Tibial nerve (tissue), 4 donors: ENCODE measurements at regions not wholly inside any gene's neighbourhood (a gene's known extent, or its start where the extent isn't known, plus 50 kb on each side); places are given as distances from the start of the nearest gene placed in this dataset.

Experiments
- DNase-seq, 2 donors: peaks; one replicate each; pipeline ENCODE4 v3.0.0-alpha.2; 2019; ENCODE audit warnings: low spot score in 2 of 2
- H3K27ac ChIP-seq, 4 donors: fragments of 200-600 bp; sonication (generic) in 3 of 4; one replicate each; pipeline ENCODE4 v1.5.1; 2017 to 2019; ENCODE audit warnings: mild to moderate bottlenecking in 1 of 4
- H3K27me3 ChIP-seq, 2 donors: fragments of 200-600 bp; sonication (generic) in 1 of 2; one replicate each; pipeline versions ENCODE4 v1.5.1 to v1.6.0; 2017 to 2019
- H3K36me3 ChIP-seq, 3 donors: fragments of 200-600 bp; sonication (generic); one replicate each; pipeline ENCODE4 v1.5.1; 2018 to 2019
- H3K4me1 ChIP-seq, 4 donors: fragments of 200-600 bp; sonication (generic) in 3 of 4; one replicate each; pipeline ENCODE4 v1.5.1; 2017 to 2019
- H3K4me3 ChIP-seq, 4 donors: fragments of 200-600 bp; sonication (generic) in 3 of 4; one replicate each; pipeline ENCODE4 v1.5.1; 2017 to 2019; ENCODE audit warnings: mild to moderate bottlenecking in 1 of 4, moderate library complexity in 1 of 4
- H3K9me3 ChIP-seq, 4 donors: fragments of 200-600 bp; sonication (generic) in 3 of 4; one replicate each; pipeline ENCODE4 v1.5.1; 2017 to 2019
- CTCF ChIP-seq, 5 experiments: fragments of 200-600 bp in 3 of 5; fragments of 450-650 bp in 2 of 5; sonication (generic) in 3 of 5; IDR thresholded peaks; one replicate each; pipeline ENCODE4 v1.5.1; 2016 to 2019; ENCODE audit warnings: antibody characterized with exemption in 5 of 5, mild to moderate bottlenecking in 3 of 5, moderate library complexity in 2 of 5
- EP300 ChIP-seq, 2 donors: sonication (generic); formaldehyde crosslinking; IDR thresholded peaks; one replicate each; pipeline ENCODE4 v1.6.1; 2017; ENCODE audit warnings: antibody characterized with exemption in 2 of 2, mild to moderate bottlenecking in 1 of 2
- POLR2A ChIP-seq, 2 donors: fragments of 450-650 bp; IDR thresholded peaks; one replicate each; pipeline ENCODE4 v1.6.1; 2017; ENCODE audit warnings: antibody characterized with exemption in 2 of 2, mild to moderate bottlenecking in 2 of 2, moderate library complexity in 2 of 2
- WGBS, 2 donors: methylation state at CpG; one replicate each; pipeline ENCODE4 v1.1.5; 2018; 5-methylcytosine and 5-hydroxymethylcytosine counted together

DNA sequence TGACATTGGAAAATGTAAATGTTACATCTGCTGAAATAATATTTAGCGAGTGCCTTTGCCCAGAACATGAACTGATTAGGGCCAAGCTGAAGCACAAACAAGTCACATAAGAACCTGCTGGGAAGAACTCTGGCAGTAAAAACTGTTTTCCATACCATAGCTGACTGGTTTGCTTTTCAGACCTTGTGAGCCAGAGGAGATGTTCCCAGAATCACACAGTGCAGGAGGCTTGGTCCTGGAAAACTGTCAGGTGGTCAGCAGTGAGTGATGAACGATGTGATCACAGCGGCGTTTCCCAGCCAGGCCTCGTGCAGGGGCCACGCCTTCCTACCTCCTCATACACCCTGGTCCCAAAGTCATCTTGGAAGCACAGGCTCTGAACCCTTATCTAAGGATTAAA is 164.2 kb upstream of the EEPD1 start:
- no peaks in the 10 kb centered on the region for H3K27me3 ChIP-seq
- no peaks in the 10 kb centered on the region for H3K9me3 ChIP-seq
- 50 to 84% methylated on average over 6 of the region's 6 CpGs for WGBS, 2 donors
- TF ChIP-seq POLR2A (IDR thresholded peaks at IDR 0.05) = no peak
- no peak for TF ChIP-seq CTCF (IDR thresholded peaks at IDR 0.05)
- no peak for TF ChIP-seq EP300 (IDR thresholded peaks at IDR 0.05)
- H3K27ac ChIP-seq = peak overlapping the region in 1 of 4 donors; percentile 12
- H3K4me3 ChIP-seq = no peak overlapping the region
- no peaks in the 10 kb centered on the region for H3K36me3 ChIP-seq
- H3K4me1 ChIP-seq = peaks cover 0 to 8% (median 0%) of the 10 kb centered on the region in 4 donors
- DNase-seq = no peak

- Histone ChIP-seq H3K4me1 (peaks cover 0 to 8% (median 0%) of the 10 kb centered on the region in 4 donors), H3K36me3 (no peaks in the 10 kb centered on the region), H3K27ac (no peak overlapping the region), H3K9me3 (no peaks in the 10 kb centered on the region), H3K27me3 (no peaks in the 10 kb centered on the region), H3K4me3 (no peak overlapping the region)
- 84 to 89% methylated on average over 6 of the region's 6 CpGs for WGBS, 2 donors
- TF ChIP-seq POLR2A (IDR thresholded peaks at IDR 0.05) = no peak
- no peak for TF ChIP-seq EP300 (IDR thresholded peaks at IDR 0.05)
- no peak for TF ChIP-seq CTCF (IDR thresholded peaks at IDR 0.05)
- no peak for DNase-seq
Observed at GRCh38 chr7:35991511-35992232, 161.4 kb upstream of the EEPD1 start.

GRCh38 chr7:35992436-35992835 is 160.6 kb upstream of the EEPD1 start:
- DNase-seq = no peak
- 97 to 100% methylated on average over 1 of the region's 1 CpG for WGBS, 2 donors
- TF ChIP-seq CTCF (IDR thresholded peaks at IDR 0.05) (no peak), POLR2A (IDR thresholded peaks at IDR 0.05) (no peak), EP300 (IDR thresholded peaks at IDR 0.05) (no peak)

DNA sequence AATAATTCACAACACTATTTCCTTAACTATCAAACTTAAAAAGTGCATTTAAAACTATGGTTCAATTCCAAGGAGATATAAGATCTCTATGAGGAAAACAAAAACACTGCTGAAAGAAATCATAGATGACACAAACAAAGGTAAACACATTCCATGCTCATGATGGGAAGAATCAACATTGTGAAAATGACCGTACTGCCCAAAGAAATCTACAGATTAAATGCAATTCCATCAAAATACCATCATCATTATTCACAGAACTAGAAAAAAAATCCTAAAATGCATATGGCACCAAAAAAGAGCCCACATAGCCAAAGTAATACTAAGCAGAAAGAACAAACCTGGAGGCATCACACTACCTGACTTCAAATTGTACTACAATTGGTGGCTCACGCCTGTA is 159.9 kb upstream of the EEPD1 start:
- WGBS, 2 donors = 82 to 87% methylated on average over 2 of the region's 2 CpGs
- Histone ChIP-seq H3K9me3 (no peaks in the 10 kb centered on the region), H3K27me3 (no peaks in the 10 kb centered on the region), H3K27ac (no peak overlapping the region), H3K4me1 (no peaks in the 10 kb centered on the region), H3K4me3 (no peak overlapping the region), H3K36me3 (no peaks in the 10 kb centered on the region)
- TF ChIP-seq POLR2A (IDR thresholded peaks at IDR 0.05) (no peak), CTCF (IDR thresholded peaks at IDR 0.05) (no peak), EP300 (IDR thresholded peaks at IDR 0.05) (no peak)
- DNase-seq = no peak

More at GRCh38 chr7:35992436-35992835, 160.6 kb upstream of the EEPD1 start:
- no peak overlapping the region for H3K27ac ChIP-seq
- H3K27me3 ChIP-seq = no peaks in the 10 kb centered on the region
- peaks cover 0 to 3% (median 0%) of the 10 kb centered on the region in 4 donors for H3K4me1 ChIP-seq
- H3K9me3 ChIP-seq = no peaks in the 10 kb centered on the region
- H3K4me3 ChIP-seq = no peak overlapping the region
- no peaks in the 10 kb centered on the region for H3K36me3 ChIP-seq

DNA sequence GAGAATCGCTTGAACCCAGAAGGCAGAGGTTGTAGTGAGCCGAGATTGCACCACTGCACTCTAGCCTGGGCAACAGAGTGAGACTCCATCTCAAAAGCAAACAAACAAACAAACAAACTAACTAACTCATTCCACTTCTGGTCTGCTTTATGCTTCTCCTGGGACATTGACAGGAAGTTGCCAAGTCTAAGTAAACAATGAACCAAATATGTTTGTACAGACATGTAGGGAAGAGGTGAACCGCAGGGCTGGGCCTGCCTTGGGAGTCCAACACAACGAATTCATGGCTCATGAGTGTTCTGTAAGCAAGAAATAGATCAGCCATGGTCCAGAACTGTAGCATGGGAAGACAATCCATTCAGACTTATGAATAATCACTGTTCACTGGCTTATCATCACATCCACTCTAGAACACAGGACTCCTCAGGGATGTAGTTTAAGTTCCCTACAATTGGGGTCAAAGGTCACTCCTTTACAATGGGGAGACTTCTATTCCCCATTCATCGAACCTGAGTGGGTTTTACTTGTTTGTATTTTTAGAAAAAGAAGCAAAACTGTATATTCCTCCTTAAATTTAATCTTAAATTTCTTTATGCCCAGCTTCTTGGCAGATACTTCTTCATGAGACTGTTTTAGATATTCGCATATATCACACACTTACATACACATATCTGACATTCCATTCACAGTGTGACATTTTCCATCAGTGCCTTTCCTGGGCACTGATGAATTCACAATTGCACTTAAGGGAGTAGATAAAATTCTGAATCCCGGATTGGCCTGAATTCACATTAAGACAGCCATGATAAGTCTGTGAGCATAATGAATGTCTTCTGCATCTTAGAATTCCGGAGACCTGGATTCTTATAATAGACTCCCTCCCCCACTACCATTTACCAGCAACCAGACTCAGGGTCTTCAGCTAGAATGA is 159.1 kb upstream of the EEPD1 start:
- Histone ChIP-seq H3K9me3 (no peaks in the 10 kb centered on the region), H3K4me1 (no peaks in the 10 kb centered on the region), H3K36me3 (no peaks in the 10 kb centered on the region), H3K27ac (no peak overlapping the region), H3K27me3 (no peaks in the 10 kb centered on the region), H3K4me3 (no peak overlapping the region)
- TF ChIP-seq EP300 (IDR thresholded peaks at IDR 0.05) (peak in 1 of 2 donors; percentile 36), CTCF (IDR thresholded peaks at IDR 0.05) (no peak), POLR2A (IDR thresholded peaks at IDR 0.05) (no peak)
- 64 to 71% methylated on average over 8 of the region's 8 CpGs for WGBS, 2 donors
- no peak for DNase-seq
